Lower lobe of right lung (tissue), 2 donors: ENCODE measurements at regions not wholly inside any gene's neighbourhood (a gene's known extent, or its start where the extent isn't known, plus 50 kb on each side); places are given as distances from the start of the nearest gene placed in this dataset.

ENCODE experiments used
- ATAC-seq, 2 donors: fragments of 200-7000 bp; cut with Tn5 transposase; one replicate each; pipeline ENCODE4 v1.9.1; 2020 to 2022; ENCODE audit warnings: mild to moderate bottlenecking in 2 of 2, moderate library complexity in 2 of 2
- DNase-seq: peaks from one replicate; pipeline ENCODE4 v3.0.0-alpha.2; 2020
- H3K27ac ChIP-seq: fragments of 200-600 bp; one replicate; pipeline ENCODE4 v1.8.0; 2022
- H3K27me3 ChIP-seq: fragments of 200-600 bp; one replicate; pipeline ENCODE4 v1.8.0; 2022; ENCODE audit warnings: low read depth
- H3K36me3 ChIP-seq: fragments of 200-600 bp; one replicate; pipeline ENCODE4 v1.8.0; 2022; ENCODE audit warnings: mild to moderate bottlenecking
- H3K4me1 ChIP-seq: fragments of 200-600 bp; one replicate; pipeline ENCODE4 v1.8.0; 2022
- H3K4me3 ChIP-seq: fragments of 200-600 bp; one replicate; pipeline ENCODE4 v1.8.0; 2022; ENCODE audit warnings: mild to moderate bottlenecking
- H3K9me3 ChIP-seq: fragments of 200-600 bp; one replicate; pipeline ENCODE4 v1.8.0; 2022
- CTCF ChIP-seq: fragments of 200-600 bp; IDR thresholded peaks from one replicate; pipeline ENCODE4 v1.8.0; 2022; ENCODE audit warnings: antibody characterized with exemption, mild to moderate bottlenecking
- intact Hi-C: fragments of 100-400 bp; cut with DNase I; formaldehyde crosslinking; loops from one replicate; pipeline ENCODE4 v1.11.0; 2022
- donor health status: DM: no; HTN: yes; CAD: no; lungs with severe emphysema.

- no peak overlapping the region for H3K27ac ChIP-seq
- intact Hi-C loops = no loop called here
- H3K4me3 ChIP-seq = no peak overlapping the region
- TF ChIP-seq CTCF = no peak
- no peaks in the 10 kb centered on the region for H3K27me3 ChIP-seq
- H3K36me3 ChIP-seq = no peaks in the 10 kb centered on the region
- H3K9me3 ChIP-seq = no peaks in the 10 kb centered on the region
- ATAC-seq (no peak), DNase-seq (no peak)
- H3K4me1 ChIP-seq = no peaks in the 10 kb centered on the region
Observed at GRCh38 chr10:111243126-111243525, 166.3 kb downstream of the ADRA2A start.

GRCh38 chr10:111246136-111246535, 169.3 kb downstream of the ADRA2A start:
- DNase-seq (no peak), ATAC-seq (no peak)
- intact Hi-C loops = no loop called here
- H3K4me1 ChIP-seq = no peaks in the 10 kb centered on the region
- H3K4me3 ChIP-seq = no peak overlapping the region
- H3K9me3 ChIP-seq = no peaks in the 10 kb centered on the region
- H3K27ac ChIP-seq = no peak overlapping the region
- no peak for TF ChIP-seq CTCF
- no peaks in the 10 kb centered on the region for H3K27me3 ChIP-seq
- no peaks in the 10 kb centered on the region for H3K36me3 ChIP-seq

- intact Hi-C loops = no loop called here
- no peaks in the 10 kb centered on the region for H3K9me3 ChIP-seq
- ATAC-seq (no peak), DNase-seq (no peak)
- no peaks in the 10 kb centered on the region for H3K36me3 ChIP-seq
- no peak for TF ChIP-seq CTCF
- H3K4me1 ChIP-seq = no peaks in the 10 kb centered on the region
- no peak overlapping the region for H3K27ac ChIP-seq
- H3K27me3 ChIP-seq = no peaks in the 10 kb centered on the region
- no peak overlapping the region for H3K4me3 ChIP-seq
Observed at GRCh38 chr10:111246814-111247452, 170.1 kb downstream of the ADRA2A start.

- intact Hi-C loops = no loop called here
- Histone ChIP-seq H3K4me3 (no peak overlapping the region), H3K9me3 (no peaks in the 10 kb centered on the region), H3K36me3 (no peaks in the 10 kb centered on the region), H3K27ac (no peak overlapping the region), H3K4me1 (no peaks in the 10 kb centered on the region), H3K27me3 (no peaks in the 10 kb centered on the region)
- TF ChIP-seq CTCF = no peak
- DNase-seq (no peak), ATAC-seq (no peak)
Observed at GRCh38 chr10:111247781-111248389, 171.1 kb downstream of the ADRA2A start.

GRCh38 chr10:111249925-111250324, 173.1 kb downstream of the ADRA2A start:
- no peak for ATAC-seq
- intact Hi-C loops = no loop called here
- Histone ChIP-seq H3K4me1 (no peaks in the 10 kb centered on the region), H3K9me3 (no peaks in the 10 kb centered on the region), H3K27ac (no peak overlapping the region), H3K4me3 (no peak overlapping the region), H3K36me3 (no peaks in the 10 kb centered on the region), H3K27me3 (no peaks in the 10 kb centered on the region)
- TF ChIP-seq CTCF = no peak
- no peak for DNase-seq
